ENCODE measurements at regions not wholly inside any gene's neighbourhood (a gene's known extent, or its start where the extent isn't known, plus 50 kb on each side); places are given as distances from the start of the nearest gene placed in this dataset.
A peak's percentile ranks its signal among the peaks of the same experiment; 100 is the strongest.

- H3K27ac ChIP-seq = peak overlapping the region; percentile 56
- TF ChIP-seq CTCF (IDR thresholded peaks at IDR 0.05; ENCODE audit: low read depth, low read length) = no peak
- no peaks in the 10 kb centered on the region for H3K27me3 ChIP-seq
- H3K9me3 ChIP-seq (ENCODE audit: low read depth) = no peaks in the 10 kb centered on the region
- H3K36me3 ChIP-seq = no peaks in the 10 kb centered on the region
- no peak for DNase-seq (ENCODE audit: low read depth in 1 of 2, low spot score in 1 of 2)
- H3K4me1 ChIP-seq (ENCODE audit: low read depth) = peaks cover 49% of the 10 kb centered on the region
- H3K4me3 ChIP-seq = no peak overlapping the region
Measured at GRCh38 chr21:28339403-28339802, 653.3 kb downstream of the LTN1 start.

GRCh38 chr21:28338701-28339305 lies 653.9 kb downstream of the LTN1 start:
- Histone ChIP-seq H3K4me3 (no peak overlapping the region), H3K9me3 (ENCODE audit: low read depth) (no peaks in the 10 kb centered on the region), H3K27me3 (no peaks in the 10 kb centered on the region), H3K36me3 (no peaks in the 10 kb centered on the region), H3K27ac (peak overlapping the region; percentile 56), H3K4me1 (ENCODE audit: low read depth) (peaks cover 49% of the 10 kb centered on the region)
- DNase-seq (ENCODE audit: low read depth in 1 of 2, low spot score in 1 of 2) = peak in 1 of 2 donors; percentile 15
- no peak for TF ChIP-seq CTCF (IDR thresholded peaks at IDR 0.05; ENCODE audit: low read depth, low read length)

GRCh38 chr21:28337315-28337714 lies 655.4 kb downstream of the LTN1 start:
- H3K36me3 ChIP-seq = no peaks in the 10 kb centered on the region
- H3K27me3 ChIP-seq = no peaks in the 10 kb centered on the region
- H3K9me3 ChIP-seq (ENCODE audit: low read depth) = no peaks in the 10 kb centered on the region
- peak; percentile 46 for TF ChIP-seq CTCF (IDR thresholded peaks at IDR 0.05; ENCODE audit: low read depth, low read length)
- H3K4me3 ChIP-seq = no peak overlapping the region
- DNase-seq (ENCODE audit: low read depth in 1 of 2, low spot score in 1 of 2) = peak; percentile 60 to 82
- peak overlapping the region; percentile 56 for H3K27ac ChIP-seq
- H3K4me1 ChIP-seq (ENCODE audit: low read depth) = peaks cover 49% of the 10 kb centered on the region

- Histone ChIP-seq H3K36me3 (no peaks in the 10 kb centered on the region), H3K27ac (no peak overlapping the region), H3K4me1 (ENCODE audit: low read depth) (peaks cover 49% of the 10 kb centered on the region), H3K9me3 (ENCODE audit: low read depth) (no peaks in the 10 kb centered on the region), H3K27me3 (no peaks in the 10 kb centered on the region), H3K4me3 (no peak overlapping the region)
- TF ChIP-seq CTCF (IDR thresholded peaks at IDR 0.05; ENCODE audit: low read depth, low read length) = peak; percentile 62
- DNase-seq (ENCODE audit: low read depth in 1 of 2, low spot score in 1 of 2) = peak; percentile 74 to 92
Measured at GRCh38 chr21:28336314-28336713, 656.4 kb downstream of the LTN1 start.

- Histone ChIP-seq H3K9me3 (ENCODE audit: low read depth) (no peaks in the 10 kb centered on the region), H3K4me1 (ENCODE audit: low read depth) (peaks cover 34% of the 10 kb centered on the region), H3K4me3 (no peak overlapping the region), H3K27ac (no peak overlapping the region), H3K36me3 (no peaks in the 10 kb centered on the region), H3K27me3 (no peaks in the 10 kb centered on the region)
- DNase-seq (ENCODE audit: low read depth in 1 of 2, low spot score in 1 of 2) = no peak
- no peak for TF ChIP-seq CTCF (IDR thresholded peaks at IDR 0.05; ENCODE audit: low read depth, low read length)
Measured at GRCh38 chr21:28334407-28334806, 658.3 kb downstream of the LTN1 start.
